GM12878 (cell line): ENCODE measurements at regions not wholly inside any gene's neighbourhood (a gene's known extent, or its start where the extent isn't known, plus 50 kb on each side); places are given as distances from the start of the nearest gene placed in this dataset.

Experiments used
- ATAC-seq: fragments of 200-7000 bp; cut with Tn5 transposase; 3 replicates; pipeline ENCODE4 v1.9.1; 2020; ENCODE audit warnings: mild to moderate bottlenecking, moderate library complexity
- BruUV-seq: library from RNA; stranded (reverse); fragments of 400-500 nt; replicated peaks from 2 replicates; lab custom pipeline; 2021; lab: Mats Ljungman, UMichigan
- CTCF ChIA-PET: fragments of 300-600 bp; sonication (Branson Sonifier 250); formaldehyde crosslinking; extraction: SDS; loops from one replicate; lab custom pipeline; 2021; ENCODE audit warnings: inconsistent platforms; lab: Yijun Ruan, JAX
- POLR2A ChIA-PET: fragments of 350-600 bp; formaldehyde crosslinking; extraction: SDS; loops from one replicate; lab custom pipeline; 2021; ENCODE audit warnings: inconsistent platforms; lab: Charles Lee
- RAD21 ChIA-PET: fragments of 300-600 bp; sonication (Branson Sonifier 250); formaldehyde crosslinking; loops from one replicate; lab custom pipeline; 2023; ENCODE audit warnings: antibody characterized with exemption; ENCODE audit not compliant: unreplicated experiment; lab: Charles Lee
- SMC1A ChIA-PET: fragments of 300-600 bp; sonication (Branson Sonifier 250); formaldehyde crosslinking; loops from one replicate; lab custom pipeline; 2023; ENCODE audit not compliant: unreplicated experiment, uncharacterized antibody; lab: Charles Lee
- DNase-seq: peaks from one replicate; pipeline ENCODE4 v3.0.0-alpha.2; 2011; ENCODE audit warnings: low read depth, low spot score
- FAIRE-seq: peaks from 3 replicates; lab custom pipeline; 2011; peaks lifted over from hg19 to GRCh38; lab: Jason Lieb, UNC
- H2AFZ ChIP-seq: 2 replicates; pipeline ENCODE4 v1.6.0; 2011; ENCODE audit warnings: low read depth, low read length, control low read depth; ENCODE audit not compliant: control insufficient read depth
- H3K27ac ChIP-seq: 2 replicates; pipeline ENCODE4 v1.5.1; 2011; ENCODE audit warnings: control low read depth; ENCODE audit not compliant: control insufficient read depth, insufficient read depth
- H3K27me3 ChIP-seq, 2 experiments: replicated peaks in 1 of 2; 2 replicates each; pipeline versions ENCODE4 v1.6.0 to v1.6.1; 2011; ENCODE audit warnings: low read length in 1 of 2; ENCODE audit not compliant: control insufficient read depth in 2 of 2, insufficient read depth in 2 of 2
- H3K36me3 ChIP-seq, 2 experiments: 2 replicates each; pipeline ENCODE4 v1.5.1; 2011; ENCODE audit warnings: low read length in 1 of 2; ENCODE audit not compliant: control insufficient read depth in 2 of 2, insufficient read depth in 2 of 2
- H3K4me1 ChIP-seq: 2 replicates; pipeline ENCODE4 v1.6.1; 2011; ENCODE audit warnings: mild to moderate bottlenecking, low read length, moderate library complexity, mixed read lengths; ENCODE audit not compliant: control insufficient read depth, insufficient read depth
- H3K4me2 ChIP-seq: 2 replicates; pipeline ENCODE4 v1.6.0; 2011; ENCODE audit warnings: control low read depth; ENCODE audit not compliant: control insufficient read depth, insufficient read depth
- H3K4me3 ChIP-seq: fragments of 200-600 bp; sonication (generic); 2 replicates; pipeline ENCODE4 v1.5.1; 2016
- H3K79me2 ChIP-seq: 2 replicates; pipeline ENCODE4 v1.6.0; 2011; ENCODE audit warnings: low read length; ENCODE audit not compliant: control insufficient read depth, insufficient read depth
- H3K9ac ChIP-seq: 2 replicates; pipeline ENCODE4 v1.8.0; 2011; ENCODE audit warnings: low read length, control low read depth, mixed read lengths; ENCODE audit not compliant: control insufficient read depth, insufficient read depth
- H3K9me3 ChIP-seq: replicated peaks from 3 replicates; pipeline ENCODE4 v1.5.1; 2011; ENCODE audit warnings: mild to moderate bottlenecking, low read length; ENCODE audit not compliant: control insufficient read depth, insufficient read depth
- H4K20me1 ChIP-seq: 2 replicates; pipeline ENCODE4 v1.6.0; 2011; ENCODE audit not compliant: control insufficient read depth, insufficient read depth
- CEBPB ChIP-seq, 2 experiments: fragments of 150-350 bp in 1 of 2; IDR thresholded peaks; 2 replicates each; pipeline ENCODE4 v1.6.1; 2012 to 2014; ENCODE audit warnings: low read depth in 2 of 2, low read length in 2 of 2, borderline replicate concordance in 1 of 2, inconsistent platforms in 1 of 2
- EED ChIP-seq: sonication (generic); IDR thresholded peaks from 2 replicates; pipeline ENCODE4 v1.6.1; 2016; ENCODE audit warnings: antibody characterized with exemption, low read depth
- ELK1 ChIP-seq: IDR thresholded peaks from 2 replicates; pipeline ENCODE4 v1.6.1; 2012; ENCODE audit warnings: low read depth, low read length, improper control_type of control experiment
- IRF3 ChIP-seq: fragments of 450-650 bp; IDR thresholded peaks from 2 replicates; pipeline ENCODE4 v1.6.1; 2014; ENCODE audit warnings: mild to moderate bottlenecking
- LARP7 ChIP-seq: fragments of 450-650 bp; IDR thresholded peaks from 2 replicates; pipeline ENCODE4 v1.6.1; 2017; ENCODE audit warnings: mild to moderate bottlenecking
- MYC ChIP-seq: IDR thresholded peaks from 2 replicates; pipeline ENCODE4 v1.6.1; 2011; ENCODE audit warnings: mild to moderate bottlenecking, low read length, moderate library complexity, inconsistent platforms; ENCODE audit not compliant: insufficient read depth, insufficient replicate concordance, insufficient read length, severe bottlenecking
- POLR2AphosphoS2 ChIP-seq: IDR thresholded peaks from 2 replicates; pipeline ENCODE4 v1.6.1; 2011; ENCODE audit warnings: low read depth, mild to moderate bottlenecking, low read length, improper control_type of control experiment, moderate library complexity
- RELB ChIP-seq: fragments of 450-650 bp; IDR thresholded peaks from 2 replicates; pipeline ENCODE4 v1.6.1; 2017; ENCODE audit warnings: low read depth, mild to moderate bottlenecking, moderate library complexity
- SP1 ChIP-seq: IDR thresholded peaks from one replicate; pipeline ENCODE4 v1.6.1; 2011; ENCODE audit warnings: low read depth, low read length
- TCF7 ChIP-seq: IDR thresholded peaks from 2 replicates; pipeline ENCODE4 v1.6.1; 2014; ENCODE audit warnings: antibody characterized with exemption, borderline replicate concordance
- YY1 ChIP-seq: IDR thresholded peaks from 2 replicates; pipeline ENCODE4 v1.6.1; 2011; ENCODE audit warnings: low read depth, mild to moderate bottlenecking, low read length
- ZBTB4 ChIP-seq: fragments of 450-650 bp; formaldehyde crosslinking; IDR thresholded peaks from 2 replicates; pipeline ENCODE4 v1.4.0; 2022; ENCODE audit warnings: mild to moderate bottlenecking, moderate library complexity
- in situ Hi-C: fragments of 300-500 bp; cut with MboI; formaldehyde crosslinking; loops from 9 replicates; pipeline ENCODE4 v1.14.3; 2018; ENCODE audit warnings: mixed read lengths
- intact Hi-C: fragments of 100-400 bp; cut with micrococcal nuclease; formaldehyde crosslinking; loops from one replicate; pipeline ENCODE4 v1.14.2; 2022; ENCODE audit not compliant: unreplicated experiment

- TF ChIP-seq RELB = no peak
- TF ChIP-seq POLR2AphosphoS2 = no peak
- no peak for TF ChIP-seq LARP7
- TF ChIP-seq SP1 = no peak
- TF ChIP-seq YY1 = no peak
Observed at GRCh38 chrX:98350940-98351339, 1467.2 kb downstream of the RPA4 start (continued).

- Histone ChIP-seq H3K27me3 (no peaks in the 10 kb centered on the region), H4K20me1 (no peaks in the 10 kb centered on the region), H3K27ac (no peak overlapping the region), H3K4me1 (no peaks in the 10 kb centered on the region), H3K36me3 (no peaks in the 10 kb centered on the region), H3K9ac (no peak overlapping the region), H3K4me3 (no peak overlapping the region), H3K79me2 (no peaks in the 10 kb centered on the region), H2AFZ (no peak overlapping the region), H3K9me3 (no peaks in the 10 kb centered on the region), H3K4me2 (no peak overlapping the region)
- DNase-seq (no peak), FAIRE-seq (no peak), ATAC-seq (no peak)
- POLR2A ChIA-PET = no interaction called here
- BruUV-seq = no TSS peak
- TF ChIP-seq IRF3 (no peak), CEBPB (IDR thresholded peaks at IDR 0.05; ENCODE audit: borderline replicate concordance in 1 of 2, low read depth in 2 of 2, low read length in 2 of 2) (no peak), EED (no peak), MYC (no peak), ELK1 (no peak), ZBTB4 (CRISPR knock-in tag) (no peak), TCF7 (no peak)
- SMC1A ChIA-PET = no interaction called here
- intact Hi-C loops (no loop called here), in situ Hi-C loops (no loop called here)
- RAD21 ChIA-PET = no interaction called here
- CTCF ChIA-PET = no interaction called here
Observed at GRCh38 chrX:98357146-98357545, 1473.4 kb downstream of the RPA4 start.
